ENCODE measurements at regions not wholly inside any gene's neighbourhood (a gene's known extent, or its start where the extent isn't known, plus 50 kb on each side); places are given as distances from the start of the nearest gene placed in this dataset.

- no peak for TF ChIP-seq CTCF (IDR thresholded peaks at IDR 0.05; ENCODE audit: unreplicated experiment)
- H3K4me1 Mint-ChIP-seq (ENCODE audit: insufficient read depth, unreplicated experiment), result no peaks in the 10 kb centered on the region
- intact Hi-C loops (cut with micrococcal nuclease), result no loop called here
- BruUV-seq (replicated peaks), result no TSS peak
- DNase-seq (ENCODE audit: unreplicated experiment), result no peak
- no peak overlapping the region for H3K4me3 Mint-ChIP-seq (ENCODE audit: unreplicated experiment)
- no peaks in the 10 kb centered on the region for H3K36me3 Mint-ChIP-seq (ENCODE audit: insufficient read depth, unreplicated experiment)
- H3K27ac Mint-ChIP-seq (ENCODE audit: low read depth, unreplicated experiment), result no peak overlapping the region
- ChIA-PET POLR2A (no interaction called here), CTCF (no interaction called here)
- H3K9me3 Mint-ChIP-seq (ENCODE audit: unreplicated experiment), result no peaks in the 10 kb centered on the region
- peaks cover 63% of the 10 kb centered on the region for H3K27me3 Mint-ChIP-seq (ENCODE audit: insufficient read depth, unreplicated experiment)
Measured at GRCh38 chr22:22151308-22151707, 93.3 kb upstream of the VPREB1 start.

DNA sequence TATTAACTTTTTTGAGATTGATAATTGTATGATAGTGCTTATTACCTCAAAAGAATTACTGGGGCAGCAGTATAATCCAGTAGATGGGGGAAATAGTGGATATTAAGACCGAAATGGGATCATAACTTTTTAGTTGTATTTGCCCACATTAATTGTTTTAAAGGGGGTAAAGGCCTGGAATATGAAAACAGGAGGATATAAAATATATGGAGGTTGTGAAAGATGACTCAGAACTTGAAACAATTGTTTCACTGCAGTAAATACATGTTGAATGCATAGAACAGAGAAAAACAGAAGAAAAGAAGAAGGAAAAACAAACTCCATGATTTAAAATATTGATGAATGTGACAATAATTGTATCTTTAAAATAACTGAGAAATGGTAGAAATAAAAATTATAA is 94.1 kb upstream of the VPREB1 start:
- Mint-ChIP-seq H3K36me3 (ENCODE audit: insufficient read depth, unreplicated experiment) (no peaks in the 10 kb centered on the region), H3K27me3 (ENCODE audit: insufficient read depth, unreplicated experiment) (peaks cover 64% of the 10 kb centered on the region), H3K9me3 (ENCODE audit: unreplicated experiment) (no peaks in the 10 kb centered on the region), H3K4me1 (ENCODE audit: insufficient read depth, unreplicated experiment) (no peaks in the 10 kb centered on the region), H3K4me3 (ENCODE audit: unreplicated experiment) (no peak overlapping the region), H3K27ac (ENCODE audit: low read depth, unreplicated experiment) (no peak overlapping the region)
- TF ChIP-seq CTCF (IDR thresholded peaks at IDR 0.05; ENCODE audit: unreplicated experiment), result no peak
- ChIA-PET POLR2A (no interaction called here), CTCF (no interaction called here)
- no peak for DNase-seq (ENCODE audit: unreplicated experiment)
- no TSS peak for BruUV-seq (replicated peaks)
- intact Hi-C loops (cut with micrococcal nuclease), result no loop called here

DNA sequence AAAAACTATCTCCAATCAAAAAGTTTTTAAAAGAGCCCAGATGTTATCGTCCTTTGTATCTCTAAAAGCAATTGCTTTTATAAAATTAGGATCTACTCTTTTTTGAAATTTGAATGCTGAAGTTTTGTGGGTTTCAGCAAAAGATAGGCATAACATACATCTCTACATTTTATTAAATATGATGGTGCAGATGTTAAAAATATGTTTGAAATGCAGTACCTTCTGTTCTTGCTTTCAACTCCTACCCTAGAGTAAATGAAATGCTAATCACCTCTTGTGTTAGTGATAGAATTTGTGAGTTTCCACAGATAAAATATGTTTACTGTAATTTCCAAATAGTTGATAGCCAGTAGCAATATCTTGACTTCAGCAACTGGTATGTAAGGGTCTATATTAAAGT is 95.7 kb upstream of the VPREB1 start:
- H3K36me3 Mint-ChIP-seq (ENCODE audit: insufficient read depth, unreplicated experiment), result no peaks in the 10 kb centered on the region
- intact Hi-C loops (cut with micrococcal nuclease), result loop anchor here (5.0 kb wide), 1 partner anchor 87 kb away; no protein-coding TSS in a partner anchor
- H3K27me3 Mint-ChIP-seq (ENCODE audit: insufficient read depth, unreplicated experiment), result peaks cover 64% of the 10 kb centered on the region
- no peak for TF ChIP-seq CTCF (IDR thresholded peaks at IDR 0.05; ENCODE audit: unreplicated experiment)
- no peak overlapping the region for H3K4me3 Mint-ChIP-seq (ENCODE audit: unreplicated experiment)
- H3K4me1 Mint-ChIP-seq (ENCODE audit: insufficient read depth, unreplicated experiment), result no peaks in the 10 kb centered on the region
- H3K27ac Mint-ChIP-seq (ENCODE audit: low read depth, unreplicated experiment), result no peak overlapping the region
- ChIA-PET CTCF (no interaction called here), POLR2A (no interaction called here)
- H3K9me3 Mint-ChIP-seq (ENCODE audit: unreplicated experiment), result no peaks in the 10 kb centered on the region
- no TSS peak for BruUV-seq (replicated peaks)
- DNase-seq (ENCODE audit: unreplicated experiment), result no peak

- Mint-ChIP-seq H3K4me3 (ENCODE audit: unreplicated experiment) (no peak overlapping the region), H3K27me3 (ENCODE audit: insufficient read depth, unreplicated experiment) (peaks cover 58% of the 10 kb centered on the region), H3K36me3 (ENCODE audit: insufficient read depth, unreplicated experiment) (no peaks in the 10 kb centered on the region), H3K27ac (ENCODE audit: low read depth, unreplicated experiment) (no peak overlapping the region), H3K4me1 (ENCODE audit: insufficient read depth, unreplicated experiment) (no peaks in the 10 kb centered on the region), H3K9me3 (ENCODE audit: unreplicated experiment) (no peaks in the 10 kb centered on the region)
- no TSS peak for BruUV-seq (replicated peaks)
- intact Hi-C loops (cut with micrococcal nuclease), result loop anchor here (5.0 kb wide), 1 partner anchor 83 kb away; no protein-coding TSS in a partner anchor
- POLR2A ChIA-PET, result no interaction called here
- no peak for DNase-seq (ENCODE audit: unreplicated experiment)
- CTCF ChIA-PET, result interaction anchor here (0.6 to 1.9 kb wide), 4 partner anchors 12 to 151 kb away, joined by 3 to 7 read pairs (median 4); no protein-coding TSS in a partner anchor
- no peak for TF ChIP-seq CTCF (IDR thresholded peaks at IDR 0.05; ENCODE audit: unreplicated experiment)
Measured at GRCh38 chr22:22144858-22145257, 99.7 kb upstream of the VPREB1 start.

Data from MCF 10A (cell line).